HEK293 (cell line): ENCODE measurements at regions not wholly inside any gene's neighbourhood (a gene's known extent, or its start where the extent isn't known, plus 50 kb on each side); places are given as distances from the start of the nearest gene placed in this dataset.

Source experiments
- CTCF ChIA-PET: fragments of 350-600 bp; formaldehyde crosslinking; extraction: SDS; loops from one replicate; lab custom pipeline; 2021; ENCODE audit warnings: antibody characterized with exemption; lab: Yijun Ruan, JAX
- POLR2A ChIA-PET: fragments of 300-600 bp; formaldehyde crosslinking; extraction: SDS; loops from one replicate; lab custom pipeline; 2020; ENCODE audit warnings: antibody characterized with exemption, inconsistent platforms; lab: Yijun Ruan, JAX
- H3K27ac ChIP-seq: fragments of 200-500 bp; sonication (Bioruptor generic); 2 replicates; pipeline ENCODE4 v1.5.1; 2014; ENCODE audit warnings: low read depth, low read length, control low read depth, inconsistent platforms; ENCODE audit errors: extremely low read depth
- H3K36me3 ChIP-seq, 2 experiments: fragments of 200-500 bp in 1 of 2; sonication (Bioruptor generic) in 1 of 2; 1 replicate in 1 of 2; 2 replicates in 1 of 2; pipeline ENCODE4 v1.5.1; 2014 to 2017; ENCODE audit warnings: inconsistent platforms in 2 of 2, low read length in 2 of 2; ENCODE audit not compliant: control insufficient read depth in 2 of 2, insufficient read depth in 1 of 2
- H3K4me1 ChIP-seq: fragments of 200-500 bp; sonication (Bioruptor generic); 2 replicates; pipeline ENCODE4 v1.5.1; 2014; ENCODE audit warnings: mild to moderate bottlenecking, low read length, inconsistent platforms; ENCODE audit not compliant: control insufficient read depth, insufficient read depth
- H3K4me3 ChIP-seq: 2 replicates; pipeline ENCODE4 v1.5.1; 2011; ENCODE audit warnings: low read depth, mild to moderate bottlenecking, control low read depth, low read length, moderate library complexity
- H3K9me3 ChIP-seq: fragments of 200-500 bp; sonication (Bioruptor generic); 2 replicates; pipeline ENCODE4 v1.5.1; 2014; ENCODE audit warnings: low read depth, low read length, inconsistent platforms; ENCODE audit not compliant: control insufficient read depth, insufficient read depth
- KLF10 ChIP-seq: fragments of 450-650 bp; IDR thresholded peaks from 2 replicates; pipeline ENCODE4 v1.5.1; 2018; ENCODE audit warnings: missing biosample characterization, mild to moderate bottlenecking, missing genetic modification characterization
- PRDM1 ChIP-seq: fragments of 450-650 bp; formaldehyde crosslinking; IDR thresholded peaks from 2 replicates; pipeline ENCODE4; 2016; ENCODE audit warnings: missing biosample characterization, missing genetic modification characterization
- SP2 ChIP-seq: fragments of 450-650 bp; formaldehyde crosslinking; IDR thresholded peaks from 2 replicates; pipeline ENCODE4 v1.5.1; 2016; ENCODE audit warnings: missing biosample characterization, missing genetic modification characterization
- YY2 ChIP-seq: fragments of 450-650 bp; formaldehyde crosslinking; IDR thresholded peaks from 2 replicates; pipeline ENCODE4 v1.5.1; 2016; ENCODE audit warnings: missing biosample characterization, missing genetic modification characterization
- ZFP37 ChIP-seq: fragments of 450-650 bp; formaldehyde crosslinking; IDR thresholded peaks from 2 replicates; pipeline ENCODE4 v1.5.1; 2016; ENCODE audit warnings: missing biosample characterization, missing genetic modification characterization
- ZFP69B ChIP-seq: fragments of 450-650 bp; formaldehyde crosslinking; IDR thresholded peaks from 2 replicates; pipeline ENCODE4 v1.5.1; 2016; ENCODE audit warnings: missing biosample characterization, missing genetic modification characterization
- ZNF146 ChIP-seq: fragments of 450-650 bp; formaldehyde crosslinking; IDR thresholded peaks from 2 replicates; pipeline ENCODE4 v1.5.1; 2016; ENCODE audit warnings: missing biosample characterization, missing genetic modification characterization
- ZNF155 ChIP-seq: fragments of 450-650 bp; formaldehyde crosslinking; IDR thresholded peaks from 2 replicates; pipeline ENCODE4 v1.5.1; 2016; ENCODE audit warnings: missing biosample characterization, missing genetic modification characterization
- ZNF174 ChIP-seq: fragments of 450-650 bp; formaldehyde crosslinking; IDR thresholded peaks from 2 replicates; pipeline ENCODE4 v1.5.0; 2017; ENCODE audit warnings: missing biosample characterization, mild to moderate bottlenecking, missing genetic modification characterization
- ZNF416 ChIP-seq: fragments of 450-650 bp; formaldehyde crosslinking; IDR thresholded peaks from 2 replicates; pipeline ENCODE4 v1.5.1; 2016; ENCODE audit warnings: missing biosample characterization, missing genetic modification characterization
- ZNF433 ChIP-seq: fragments of 450-650 bp; formaldehyde crosslinking; IDR thresholded peaks from 2 replicates; pipeline ENCODE4 v1.5.1; 2016; ENCODE audit warnings: missing biosample characterization, missing genetic modification characterization, low read depth
- ZNF510 ChIP-seq: fragments of 450-650 bp; formaldehyde crosslinking; IDR thresholded peaks from 2 replicates; pipeline ENCODE4 v1.5.1; 2018; ENCODE audit warnings: mild to moderate bottlenecking, missing genetic modification characterization, missing biosample characterization; ENCODE audit not compliant: insufficient replicate concordance
- ZNF514 ChIP-seq: fragments of 450-650 bp; formaldehyde crosslinking; IDR thresholded peaks from 2 replicates; pipeline ENCODE4 v1.5.1; 2016; ENCODE audit warnings: missing biosample characterization, missing genetic modification characterization
- ZNF549 ChIP-seq: fragments of 450-650 bp; IDR thresholded peaks from 2 replicates; pipeline ENCODE4 v1.5.1; 2018; ENCODE audit warnings: missing biosample characterization, missing genetic modification characterization, mild to moderate bottlenecking, inconsistent platforms, moderate library complexity
- ZNF623 ChIP-seq: fragments of 450-650 bp; formaldehyde crosslinking; IDR thresholded peaks from 2 replicates; pipeline ENCODE4 v1.5.1; 2016; ENCODE audit warnings: missing biosample characterization, missing genetic modification characterization
- ZNF707 ChIP-seq: fragments of 450-650 bp; formaldehyde crosslinking; IDR thresholded peaks from 2 replicates; pipeline ENCODE4 v1.5.1; 2016; ENCODE audit warnings: missing biosample characterization, missing genetic modification characterization
- ZNF76 ChIP-seq: fragments of 450-650 bp; formaldehyde crosslinking; IDR thresholded peaks from 2 replicates; pipeline ENCODE4; 2016; ENCODE audit warnings: low read depth, missing biosample characterization, missing genetic modification characterization, borderline replicate concordance
- ZNF785 ChIP-seq: fragments of 450-650 bp; formaldehyde crosslinking; IDR thresholded peaks from 2 replicates; pipeline ENCODE4 v1.5.1; 2016; ENCODE audit warnings: missing biosample characterization, missing genetic modification characterization
- ZNF830 ChIP-seq: fragments of 450-650 bp; IDR thresholded peaks from 2 replicates; pipeline ENCODE4 v1.5.0; 2018; ENCODE audit warnings: missing biosample characterization, missing genetic modification characterization, low read depth, mild to moderate bottlenecking, moderate library complexity
- TF ChIP-seq, protein P1 (sequence below): fragments of 450-650 bp; formaldehyde crosslinking; optimal IDR thresholded peaks from 2 replicates; pipeline ENCODE3; 2016; ENCODE audit warnings: missing biosample characterization, mild to moderate bottlenecking, missing genetic modification characterization
- TF ChIP-seq, protein P2 (sequence below): fragments of 450-650 bp; formaldehyde crosslinking; IDR thresholded peaks from 2 replicates; pipeline ENCODE4 v1.5.1; 2016; ENCODE audit warnings: missing biosample characterization, missing genetic modification characterization
- TF ChIP-seq, protein P3 (sequence below): fragments of 450-650 bp; formaldehyde crosslinking; IDR thresholded peaks from 2 replicates; pipeline ENCODE4 v1.5.1; 2016; ENCODE audit warnings: missing biosample characterization, missing genetic modification characterization
- TF ChIP-seq, protein P4 (sequence below): fragments of 450-650 bp; formaldehyde crosslinking; IDR thresholded peaks from 2 replicates; pipeline ENCODE4 v1.5.1; 2016; ENCODE audit warnings: missing biosample characterization, missing genetic modification characterization
- TF ChIP-seq, protein P5 (sequence below): fragments of 450-650 bp; formaldehyde crosslinking; IDR thresholded peaks from 2 replicates; pipeline ENCODE4 v1.5.1; 2016; ENCODE audit warnings: missing biosample characterization, missing genetic modification characterization

DNA sequence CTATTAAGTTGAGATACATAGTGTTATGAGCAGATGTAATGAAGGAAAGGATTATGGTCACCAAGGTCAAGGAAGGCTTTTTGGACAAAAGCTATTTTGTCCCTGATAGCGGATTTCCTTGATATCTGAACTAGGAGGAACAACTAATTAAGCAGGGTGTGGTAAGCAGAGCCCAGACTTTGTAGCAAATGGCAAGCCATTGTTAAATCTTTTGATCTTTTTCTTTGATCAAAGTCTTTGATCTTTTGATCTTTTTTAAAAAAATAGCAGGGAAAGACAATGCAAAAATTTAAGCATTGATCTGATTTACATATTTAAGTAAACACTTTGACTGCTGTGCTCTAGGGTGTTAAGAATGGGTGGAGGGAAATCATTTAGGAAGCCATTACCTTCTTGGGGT lies 1242.0 kb downstream of the MAT2B start:
- H3K4me1 ChIP-seq: no peaks in the 10 kb centered on the region
- ChIA-PET CTCF (no interaction called here), POLR2A (no interaction called here)
- H3K9me3 ChIP-seq: no peaks in the 10 kb centered on the region
- H3K27ac ChIP-seq: no peak overlapping the region
- no peak overlapping the region for H3K4me3 ChIP-seq
- H3K36me3 ChIP-seq: no peaks in the 10 kb centered on the region
- TF ChIP-seq ZNF76 (tag by site-specific recombination) (no peak), ZNF830 (tag by site-specific recombination) (no peak), ZNF416 (no peak), ZNF510 (tag by site-specific recombination) (no peak), ZFP69B (tag by site-specific recombination) (no peak), ZNF549 (tag by site-specific recombination) (no peak), ZFP37 (tag by site-specific recombination) (no peak), SP2 (tag by site-specific recombination) (no peak)
- TF ChIP-seq, protein P1, sequence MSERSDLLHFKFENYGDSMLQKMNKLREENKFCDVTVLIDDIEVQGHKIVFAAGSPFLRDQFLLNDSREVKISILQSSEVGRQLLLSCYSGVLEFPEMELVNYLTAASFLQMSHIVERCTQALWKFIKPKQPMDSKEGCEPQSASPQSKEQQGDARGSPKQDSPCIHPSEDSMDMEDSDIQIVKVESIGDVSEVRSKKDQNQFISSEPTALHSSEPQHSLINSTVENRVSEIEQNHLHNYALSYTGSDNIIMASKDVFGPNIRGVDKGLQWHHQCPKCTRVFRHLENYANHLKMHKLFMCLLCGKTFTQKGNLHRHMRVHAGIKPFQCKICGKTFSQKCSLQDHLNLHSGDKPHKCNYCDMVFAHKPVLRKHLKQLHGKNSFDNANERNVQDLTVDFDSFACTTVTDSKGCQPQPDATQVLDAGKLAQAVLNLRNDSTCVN (tag by site-specific recombination): no peak
- TF ChIP-seq, protein P2, sequence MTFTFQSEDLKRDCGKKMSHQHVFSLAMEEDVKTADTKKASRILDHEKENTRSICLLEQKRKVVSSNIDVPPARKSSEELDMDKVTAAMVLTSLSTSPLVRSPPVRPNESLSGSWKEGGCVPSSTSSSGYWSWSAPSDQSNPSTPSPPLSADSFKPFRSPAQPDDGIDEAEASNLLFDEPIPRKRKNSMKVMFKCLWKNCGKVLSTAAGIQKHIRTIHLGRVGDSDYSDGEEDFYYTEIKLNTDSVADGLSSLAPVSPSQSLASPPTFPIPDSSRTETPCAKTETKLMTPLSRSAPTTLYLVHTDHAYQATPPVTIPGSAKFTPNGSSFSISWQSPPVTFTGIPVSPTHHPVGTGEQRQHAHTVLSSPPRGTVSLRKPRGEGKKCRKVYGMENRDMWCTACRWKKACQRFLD (tag by site-specific recombination): no peak
- TF ChIP-seq, protein P3, sequence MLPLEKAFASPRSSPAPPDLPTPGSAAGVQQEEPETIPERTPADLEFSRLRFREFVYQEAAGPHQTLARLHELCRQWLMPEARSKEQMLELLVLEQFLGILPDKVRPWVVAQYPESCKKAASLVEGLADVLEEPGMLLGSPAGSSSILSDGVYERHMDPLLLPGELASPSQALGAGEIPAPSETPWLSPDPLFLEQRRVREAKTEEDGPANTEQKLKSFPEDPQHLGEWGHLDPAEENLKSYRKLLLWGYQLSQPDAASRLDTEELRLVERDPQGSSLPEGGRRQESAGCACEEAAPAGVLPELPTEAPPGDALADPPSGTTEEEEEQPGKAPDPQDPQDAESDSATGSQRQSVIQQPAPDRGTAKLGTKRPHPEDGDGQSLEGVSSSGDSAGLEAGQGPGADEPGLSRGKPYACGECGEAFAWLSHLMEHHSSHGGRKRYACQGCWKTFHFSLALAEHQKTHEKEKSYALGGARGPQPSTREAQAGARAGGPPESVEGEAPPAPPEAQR (tag by site-specific recombination): no peak

DNA sequence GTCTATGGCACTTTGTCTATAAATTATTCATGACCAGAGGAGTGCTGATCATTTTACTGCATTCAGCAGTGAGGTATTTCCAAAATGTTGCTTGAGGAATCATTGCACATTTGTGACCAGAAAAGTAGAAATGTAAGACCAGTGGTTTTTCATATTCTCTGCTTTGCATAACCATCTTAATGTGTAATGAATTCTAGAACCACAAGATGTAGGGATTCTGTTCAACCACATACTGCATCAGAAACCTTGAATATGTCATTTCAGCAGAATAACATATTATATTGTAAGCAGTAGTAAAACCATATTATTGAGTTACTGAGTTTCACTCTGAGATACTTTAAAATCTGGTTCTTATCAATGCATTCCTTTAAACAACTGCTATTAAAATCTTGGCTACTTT lies 1243.4 kb downstream of the MAT2B start:
- Histone ChIP-seq H3K4me1 (no peaks in the 10 kb centered on the region), H3K27ac (no peak overlapping the region), H3K36me3 (no peaks in the 10 kb centered on the region), H3K4me3 (no peak overlapping the region), H3K9me3 (no peaks in the 10 kb centered on the region)
- POLR2A ChIA-PET: no interaction called here
- TF ChIP-seq ZNF785 (tag by site-specific recombination): no peak
- no peak for TF ChIP-seq KLF10 (tag by site-specific recombination)
- TF ChIP-seq SP2 (tag by site-specific recombination): no peak
- no peak for TF ChIP-seq PRDM1
- TF ChIP-seq, protein P4, sequence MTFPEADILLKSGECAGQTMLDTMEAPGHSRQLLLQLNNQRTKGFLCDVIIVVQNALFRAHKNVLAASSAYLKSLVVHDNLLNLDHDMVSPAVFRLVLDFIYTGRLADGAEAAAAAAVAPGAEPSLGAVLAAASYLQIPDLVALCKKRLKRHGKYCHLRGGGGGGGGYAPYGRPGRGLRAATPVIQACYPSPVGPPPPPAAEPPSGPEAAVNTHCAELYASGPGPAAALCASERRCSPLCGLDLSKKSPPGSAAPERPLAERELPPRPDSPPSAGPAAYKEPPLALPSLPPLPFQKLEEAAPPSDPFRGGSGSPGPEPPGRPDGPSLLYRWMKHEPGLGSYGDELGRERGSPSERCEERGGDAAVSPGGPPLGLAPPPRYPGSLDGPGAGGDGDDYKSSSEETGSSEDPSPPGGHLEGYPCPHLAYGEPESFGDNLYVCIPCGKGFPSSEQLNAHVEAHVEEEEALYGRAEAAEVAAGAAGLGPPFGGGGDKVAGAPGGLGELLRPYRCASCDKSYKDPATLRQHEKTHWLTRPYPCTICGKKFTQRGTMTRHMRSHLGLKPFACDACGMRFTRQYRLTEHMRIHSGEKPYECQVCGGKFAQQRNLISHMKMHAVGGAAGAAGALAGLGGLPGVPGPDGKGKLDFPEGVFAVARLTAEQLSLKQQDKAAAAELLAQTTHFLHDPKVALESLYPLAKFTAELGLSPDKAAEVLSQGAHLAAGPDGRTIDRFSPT (tag by site-specific recombination): no peak
- TF ChIP-seq ZNF707 (tag by site-specific recombination): no peak
- CTCF ChIA-PET: no interaction called here

DNA sequence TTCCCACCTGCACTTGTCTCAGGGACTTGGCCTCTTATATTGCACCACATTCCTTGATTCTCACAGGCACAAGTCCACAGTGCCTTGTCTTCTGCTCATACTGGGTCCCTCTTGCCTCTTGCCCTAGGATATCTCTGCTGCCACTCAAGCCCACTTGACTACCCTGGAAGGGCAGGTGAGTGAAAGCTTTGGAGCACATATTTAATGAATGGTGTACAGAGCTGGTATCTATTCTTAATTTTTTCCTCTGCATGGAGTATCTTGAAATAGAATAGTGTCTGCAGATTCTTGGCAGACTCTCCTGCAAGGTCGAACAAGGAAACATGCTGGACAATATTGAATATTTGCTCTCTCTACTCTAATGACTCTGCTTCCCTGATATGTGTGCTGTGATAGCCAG lies 1248.0 kb downstream of the MAT2B start:
- Histone ChIP-seq H3K36me3 (no peaks in the 10 kb centered on the region), H3K9me3 (no peaks in the 10 kb centered on the region), H3K4me3 (no peak overlapping the region), H3K27ac (no peak overlapping the region), H3K4me1 (no peaks in the 10 kb centered on the region)
- POLR2A ChIA-PET: no interaction called here
- CTCF ChIA-PET: no interaction called here
- TF ChIP-seq ZNF174 (tag by site-specific recombination) (no peak), ZNF514 (tag by site-specific recombination) (no peak), ZNF623 (no peak), YY2 (tag by site-specific recombination) (no peak), ZNF76 (tag by site-specific recombination) (no peak), ZNF785 (tag by site-specific recombination) (no peak), ZNF155 (tag by site-specific recombination) (no peak), ZNF433 (tag by site-specific recombination) (no peak), ZNF146 (tag by site-specific recombination) (no peak)
- TF ChIP-seq, protein P5, sequence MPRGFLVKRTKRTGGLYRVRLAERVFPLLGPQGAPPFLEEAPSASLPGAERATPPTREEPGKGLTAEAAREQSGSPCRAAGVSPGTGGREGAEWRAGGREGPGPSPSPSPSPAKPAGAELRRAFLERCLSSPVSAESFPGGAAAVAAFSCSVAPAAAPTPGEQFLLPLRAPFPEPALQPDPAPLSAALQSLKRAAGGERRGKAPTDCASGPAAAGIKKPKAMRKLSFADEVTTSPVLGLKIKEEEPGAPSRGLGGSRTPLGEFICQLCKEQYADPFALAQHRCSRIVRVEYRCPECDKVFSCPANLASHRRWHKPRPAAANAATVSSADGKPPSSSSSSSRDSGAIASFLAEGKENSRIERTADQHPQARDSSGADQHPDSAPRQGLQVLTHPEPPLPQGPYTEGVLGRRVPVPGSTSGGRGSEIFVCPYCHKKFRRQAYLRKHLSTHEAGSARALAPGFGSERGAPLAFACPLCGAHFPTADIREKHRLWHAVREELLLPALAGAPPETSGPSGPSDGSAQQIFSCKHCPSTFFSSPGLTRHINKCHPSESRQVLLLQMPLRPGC (tag by site-specific recombination): no peak
